ENCODE measurements at regions not wholly inside any gene's neighbourhood (a gene's known extent, or its start where the extent isn't known, plus 50 kb on each side); places are given as distances from the start of the nearest gene placed in this dataset.

DNA sequence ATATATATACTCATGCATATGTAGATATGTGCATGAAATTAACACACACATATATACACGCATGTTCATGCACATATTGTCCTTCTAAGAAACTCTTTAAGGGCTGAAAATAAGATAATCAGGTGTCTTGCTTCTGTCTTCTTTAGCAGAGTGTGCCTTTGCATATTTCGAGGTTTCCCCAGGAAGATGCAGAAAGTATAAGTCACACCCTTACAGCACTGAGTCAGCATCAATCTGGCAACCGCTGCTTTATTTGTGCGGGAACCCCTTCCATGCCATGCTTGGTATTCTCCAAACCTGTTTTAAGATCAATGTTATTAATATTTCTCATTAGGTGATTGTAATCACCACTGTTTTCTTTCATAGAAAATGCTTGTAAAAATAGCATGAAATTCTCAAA is 557.9 kb downstream of the CAAP1 start:
- TF ChIP-seq, protein P1, sequence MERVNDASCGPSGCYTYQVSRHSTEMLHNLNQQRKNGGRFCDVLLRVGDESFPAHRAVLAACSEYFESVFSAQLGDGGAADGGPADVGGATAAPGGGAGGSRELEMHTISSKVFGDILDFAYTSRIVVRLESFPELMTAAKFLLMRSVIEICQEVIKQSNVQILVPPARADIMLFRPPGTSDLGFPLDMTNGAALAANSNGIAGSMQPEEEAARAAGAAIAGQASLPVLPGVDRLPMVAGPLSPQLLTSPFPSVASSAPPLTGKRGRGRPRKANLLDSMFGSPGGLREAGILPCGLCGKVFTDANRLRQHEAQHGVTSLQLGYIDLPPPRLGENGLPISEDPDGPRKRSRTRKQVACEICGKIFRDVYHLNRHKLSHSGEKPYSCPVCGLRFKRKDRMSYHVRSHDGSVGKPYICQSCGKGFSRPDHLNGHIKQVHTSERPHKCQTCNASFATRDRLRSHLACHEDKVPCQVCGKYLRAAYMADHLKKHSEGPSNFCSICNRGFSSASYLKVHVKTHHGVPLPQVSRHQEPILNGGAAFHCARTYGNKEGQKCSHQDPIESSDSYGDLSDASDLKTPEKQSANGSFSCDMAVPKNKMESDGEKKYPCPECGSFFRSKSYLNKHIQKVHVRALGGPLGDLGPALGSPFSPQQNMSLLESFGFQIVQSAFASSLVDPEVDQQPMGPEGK (CRISPR knock-in tag; IDR thresholded peaks at IDR 0.05; ENCODE audit: borderline replicate concordance), result no peak
- no peak for TF ChIP-seq RARB (CRISPR knock-in tag; IDR thresholded peaks at IDR 0.05)
- TF ChIP-seq ARNTL (CRISPR knock-in tag; IDR thresholded peaks at IDR 0.05; ENCODE audit: borderline replicate concordance, low read depth), result no peak
- TF ChIP-seq ZFP30 (CRISPR knock-in tag; IDR thresholded peaks at IDR 0.05), result no peak
- TF ChIP-seq OSR1 (CRISPR knock-in tag; IDR thresholded peaks at IDR 0.05), result no peak
- TF ChIP-seq TOX (CRISPR knock-in tag; IDR thresholded peaks at IDR 0.05; ENCODE audit: borderline replicate concordance), result no peak
- no peak for TF ChIP-seq PPARA (CRISPR knock-in tag; IDR thresholded peaks at IDR 0.05; ENCODE audit: borderline replicate concordance)
- TF ChIP-seq ISL1 (CRISPR knock-in tag; IDR thresholded peaks at IDR 0.05), result no peak
- TF ChIP-seq ZNF8 (CRISPR knock-in tag; IDR thresholded peaks at IDR 0.05), result no peak
- no peak for TF ChIP-seq ZNF565 (CRISPR knock-in tag; conservative IDR thresholded peaks at IDR 0.05; ENCODE audit: low read depth)
- TF ChIP-seq ZNF70 (CRISPR knock-in tag; IDR thresholded peaks at IDR 0.05), result no peak

All from SK-N-SH treated with all-trans-retinoic acid at 6 μM for 48 hours (cell line).